H1 (cell line): ENCODE measurements at regions not wholly inside any gene's neighbourhood (a gene's known extent, or its start where the extent isn't known, plus 50 kb on each side); places are given as distances from the start of the nearest gene placed in this dataset.

Experiments
- BRCA1 ChIP-seq: IDR thresholded peaks from 2 replicates; pipeline ENCODE4 v1.6.1; 2012; ENCODE audit warnings: low read depth, low read length, improper control_type of control experiment
- CBX5 ChIP-seq: fragments of 300-800, 300-1000 bp; sonication (generic); IDR thresholded peaks from 2 replicates; pipeline ENCODE4 v1.7.1; 2016; ENCODE audit warnings: antibody characterized with exemption, low read length, low read depth
- CBX8 ChIP-seq: fragments of 300-800, 300-1000 bp; sonication (generic); IDR thresholded peaks from 2 replicates; pipeline ENCODE4 v1.7.1; 2016; ENCODE audit warnings: low read depth, low read length, borderline replicate concordance
- CEBPB ChIP-seq: IDR thresholded peaks from 2 replicates; pipeline ENCODE4 v1.6.1; 2012; ENCODE audit warnings: low read depth, low read length
- EP300 ChIP-seq, 2 experiments: IDR thresholded peaks; 1 replicate in 1 of 2; 2 replicates in 1 of 2; pipeline ENCODE4 v1.6.1; 2011 to 2012; ENCODE audit warnings: low read depth in 2 of 2, low read length in 2 of 2, mild to moderate bottlenecking in 2 of 2, borderline replicate concordance in 1 of 2, inconsistent platforms in 1 of 2, moderate library complexity in 1 of 2
- EZH2 ChIP-seq: fragments of 200-600 bp; sonication (generic); IDR thresholded peaks from 2 replicates; pipeline ENCODE4 v1.7.1; 2012; ENCODE audit warnings: low read depth, mild to moderate bottlenecking, moderate library complexity, low read length, inconsistent platforms; ENCODE audit not compliant: severe bottlenecking
- JUN ChIP-seq: IDR thresholded peaks from 2 replicates; pipeline ENCODE4 v1.6.1; 2011; ENCODE audit warnings: low read depth, mild to moderate bottlenecking, improper control_type of control experiment, low read length
- MAFK ChIP-seq: IDR thresholded peaks from 2 replicates; pipeline ENCODE4 v1.6.1; 2012; ENCODE audit warnings: low read depth, mild to moderate bottlenecking, improper control_type of control experiment, low read length
- POLR2A ChIP-seq, 2 experiments: IDR thresholded peaks; 1 replicate in 1 of 2; 2 replicates in 1 of 2; pipeline ENCODE4 v1.6.1; 2011; ENCODE audit warnings: low read depth in 2 of 2, low read length in 2 of 2, mild to moderate bottlenecking in 2 of 2; ENCODE audit errors: control extremely low read depth in 1 of 2
- POLR2AphosphoS5 ChIP-seq: IDR thresholded peaks from 2 replicates; pipeline ENCODE4 v1.6.1; 2011; ENCODE audit warnings: low read depth, low read length
- RAD21 ChIP-seq, 2 experiments: IDR thresholded peaks in 1 of 2; conservative IDR thresholded peaks in 1 of 2; 2 replicates each; pipeline ENCODE4 v1.6.1; 2011; ENCODE audit warnings: low read depth in 2 of 2, low read length in 2 of 2, improper control_type of control experiment in 1 of 2, inconsistent platforms in 1 of 2, mild to moderate bottlenecking in 1 of 2, moderate library complexity in 1 of 2
- TF ChIP-seq, protein P1 (sequence below), 3 experiments: IDR thresholded peaks; 1 replicate in 2 of 3; 2 replicates in 1 of 3; pipeline versions ENCODE4 v1.5.1 to v1.6.1; 2011; ENCODE audit warnings: low read length in 3 of 3, mild to moderate bottlenecking in 3 of 3, inconsistent platforms in 2 of 3, low read depth in 1 of 3, moderate library complexity in 1 of 3; ENCODE audit not compliant: insufficient read depth in 1 of 3; ENCODE audit errors: control extremely low read depth in 1 of 3
- TF ChIP-seq, protein P2 (sequence below): IDR thresholded peaks from 2 replicates; pipeline ENCODE4 v1.6.1; 2012; ENCODE audit warnings: inconsistent platforms

DNA sequence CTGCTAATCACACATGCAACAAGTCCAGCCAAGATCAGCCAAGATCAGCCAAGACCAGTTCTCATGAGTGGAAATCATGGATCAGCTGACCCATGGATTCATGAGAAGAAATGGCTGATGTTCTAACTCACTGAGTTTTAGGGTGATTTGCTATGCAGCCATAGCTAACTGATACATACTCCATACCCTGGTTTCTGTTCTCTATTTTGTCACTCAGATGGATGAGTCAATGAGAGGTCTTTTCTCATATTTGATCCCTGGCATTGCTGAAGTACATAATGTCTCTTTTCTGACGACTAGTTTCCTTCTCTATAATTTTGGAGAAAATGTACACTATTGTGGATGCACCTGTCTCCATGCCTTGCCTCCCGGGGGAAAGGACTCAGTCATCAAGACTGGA is 118.4 kb upstream of the LY86 start:
- TF ChIP-seq, protein P1, sequence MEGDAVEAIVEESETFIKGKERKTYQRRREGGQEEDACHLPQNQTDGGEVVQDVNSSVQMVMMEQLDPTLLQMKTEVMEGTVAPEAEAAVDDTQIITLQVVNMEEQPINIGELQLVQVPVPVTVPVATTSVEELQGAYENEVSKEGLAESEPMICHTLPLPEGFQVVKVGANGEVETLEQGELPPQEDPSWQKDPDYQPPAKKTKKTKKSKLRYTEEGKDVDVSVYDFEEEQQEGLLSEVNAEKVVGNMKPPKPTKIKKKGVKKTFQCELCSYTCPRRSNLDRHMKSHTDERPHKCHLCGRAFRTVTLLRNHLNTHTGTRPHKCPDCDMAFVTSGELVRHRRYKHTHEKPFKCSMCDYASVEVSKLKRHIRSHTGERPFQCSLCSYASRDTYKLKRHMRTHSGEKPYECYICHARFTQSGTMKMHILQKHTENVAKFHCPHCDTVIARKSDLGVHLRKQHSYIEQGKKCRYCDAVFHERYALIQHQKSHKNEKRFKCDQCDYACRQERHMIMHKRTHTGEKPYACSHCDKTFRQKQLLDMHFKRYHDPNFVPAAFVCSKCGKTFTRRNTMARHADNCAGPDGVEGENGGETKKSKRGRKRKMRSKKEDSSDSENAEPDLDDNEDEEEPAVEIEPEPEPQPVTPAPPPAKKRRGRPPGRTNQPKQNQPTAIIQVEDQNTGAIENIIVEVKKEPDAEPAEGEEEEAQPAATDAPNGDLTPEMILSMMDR (IDR thresholded peaks at IDR 0.05; ENCODE audit: control extremely low read depth in 1 of 3, insufficient read depth in 1 of 3, low read depth in 1 of 3, low read length in 3 of 3): no peak
- TF ChIP-seq CBX5: no peak
- TF ChIP-seq BRCA1: no peak
- no peak for TF ChIP-seq CEBPB
- TF ChIP-seq EP300 (IDR thresholded peaks at IDR 0.05; ENCODE audit: borderline replicate concordance in 1 of 2, low read depth in 2 of 2, low read length in 2 of 2): no peak
- TF ChIP-seq, protein P2, sequence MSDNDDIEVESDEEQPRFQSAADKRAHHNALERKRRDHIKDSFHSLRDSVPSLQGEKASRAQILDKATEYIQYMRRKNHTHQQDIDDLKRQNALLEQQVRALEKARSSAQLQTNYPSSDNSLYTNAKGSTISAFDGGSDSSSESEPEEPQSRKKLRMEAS: no peak
- no peak for TF ChIP-seq EZH2
- TF ChIP-seq RAD21 (IDR thresholded peaks at IDR 0.05 in 1 of 2, conservative IDR thresholded peaks at IDR 0.05 in 1 of 2; ENCODE audit: low read depth in 2 of 2, low read length in 2 of 2): no peak
- no peak for TF ChIP-seq POLR2AphosphoS5
- no peak for TF ChIP-seq CBX8
- no peak for TF ChIP-seq POLR2A (IDR thresholded peaks at IDR 0.05; ENCODE audit: control extremely low read depth in 1 of 2, low read depth in 2 of 2, low read length in 2 of 2)
- TF ChIP-seq JUN: no peak
- no peak for TF ChIP-seq MAFK
